ENCODE measurements at regions not wholly inside any gene's neighbourhood (a gene's known extent, or its start where the extent isn't known, plus 50 kb on each side); places are given as distances from the start of the nearest gene placed in this dataset.

DNA sequence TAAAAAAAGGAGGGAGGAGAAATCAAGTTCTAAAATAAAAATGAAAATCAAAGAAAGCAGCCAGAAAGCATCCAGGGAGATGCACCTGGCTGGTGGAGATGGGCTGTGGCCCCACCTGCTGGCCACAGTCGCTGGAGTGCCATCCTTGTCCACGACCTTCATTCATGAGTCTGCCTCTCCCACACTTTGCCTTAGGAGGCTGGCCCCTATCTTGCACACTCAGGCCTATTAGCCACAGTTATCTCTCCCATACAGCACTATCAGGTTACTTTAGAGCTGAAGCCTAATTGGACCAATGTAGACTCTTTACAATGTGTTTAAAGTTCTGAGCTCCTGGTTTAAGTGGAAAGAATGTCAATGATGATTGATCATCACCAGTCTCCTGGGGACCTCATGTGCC, 392.0 kb upstream of the RORA start (continued):
- TF ChIP-seq ZNF12 (CRISPR knock-in tag; IDR thresholded peaks at IDR 0.05) (no peak), KHSRP (IDR thresholded peaks at IDR 0.05) (0 out of 2 replicates have a peak, but pooled peaks have one; percentile 41), TCF3 (CRISPR knock-in tag; IDR thresholded peaks at IDR 0.05) (peak; percentile 93), RCOR1 (IDR thresholded peaks at IDR 0.05; ENCODE audit: borderline replicate concordance in 1 of 2, low read depth in 2 of 2, low read length in 2 of 2) (peak; percentile 25 to 64; a peak in 2 of 4 replicates), SMARCE1 (IDR thresholded peaks at IDR 0.05) (peak; percentile 82), FOXM1 (IDR thresholded peaks at IDR 0.05; ENCODE audit: low read depth) (peak; percentile 80), FOXM1 (CRISPR knock-in tag; IDR thresholded peaks at IDR 0.05; ENCODE audit: low read depth) (no peak), ESRRB (CRISPR knock-in tag; IDR thresholded peaks at IDR 0.05; ENCODE audit: borderline replicate concordance) (no peak), SREBF1 (IDR thresholded peaks at IDR 0.05; ENCODE audit: borderline replicate concordance, low read depth, low read length) (no peak), CXXC5 (CRISPR knock-in tag; IDR thresholded peaks at IDR 0.05) (no peak), POLR2G (IDR thresholded peaks at IDR 0.05; ENCODE audit: low read depth, low read length) (no peak), NCOA2 (IDR thresholded peaks at IDR 0.05; ENCODE audit: partially characterized antibody in 2 of 2) (peak in 1 of 2 experiments; percentile 55), POLR2A (conservative IDR thresholded peaks at IDR 0.05) (no peak), ZEB2 (IDR thresholded peaks at IDR 0.05) (0 out of 2 replicates have a peak, but pooled peaks have one; percentile 32), CBFA2T2 (conservative IDR thresholded peaks at IDR 0.05) (peak; percentile 90), PML (IDR thresholded peaks at IDR 0.05; ENCODE audit: low read length) (peak; percentile 85), SMAD4 (CRISPR knock-in tag; conservative IDR thresholded peaks at IDR 0.05) (0 out of 2 replicates have a peak, but pooled peaks have one; percentile 18), ARID1B (IDR thresholded peaks at IDR 0.05) (peak; percentile 97), FUS (optimal IDR thresholded peaks at IDR 0.05; ENCODE audit: low read depth, low read length) (no peak), ZBTB8A (IDR thresholded peaks at IDR 0.05; ENCODE audit: partially characterized antibody) (no peak)
- TF ChIP-seq, protein P1, sequence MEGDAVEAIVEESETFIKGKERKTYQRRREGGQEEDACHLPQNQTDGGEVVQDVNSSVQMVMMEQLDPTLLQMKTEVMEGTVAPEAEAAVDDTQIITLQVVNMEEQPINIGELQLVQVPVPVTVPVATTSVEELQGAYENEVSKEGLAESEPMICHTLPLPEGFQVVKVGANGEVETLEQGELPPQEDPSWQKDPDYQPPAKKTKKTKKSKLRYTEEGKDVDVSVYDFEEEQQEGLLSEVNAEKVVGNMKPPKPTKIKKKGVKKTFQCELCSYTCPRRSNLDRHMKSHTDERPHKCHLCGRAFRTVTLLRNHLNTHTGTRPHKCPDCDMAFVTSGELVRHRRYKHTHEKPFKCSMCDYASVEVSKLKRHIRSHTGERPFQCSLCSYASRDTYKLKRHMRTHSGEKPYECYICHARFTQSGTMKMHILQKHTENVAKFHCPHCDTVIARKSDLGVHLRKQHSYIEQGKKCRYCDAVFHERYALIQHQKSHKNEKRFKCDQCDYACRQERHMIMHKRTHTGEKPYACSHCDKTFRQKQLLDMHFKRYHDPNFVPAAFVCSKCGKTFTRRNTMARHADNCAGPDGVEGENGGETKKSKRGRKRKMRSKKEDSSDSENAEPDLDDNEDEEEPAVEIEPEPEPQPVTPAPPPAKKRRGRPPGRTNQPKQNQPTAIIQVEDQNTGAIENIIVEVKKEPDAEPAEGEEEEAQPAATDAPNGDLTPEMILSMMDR (IDR thresholded peaks at IDR 0.05 in 2 of 3, conservative IDR thresholded peaks at IDR 0.05 in 1 of 3; ENCODE audit: insufficient read depth in 2 of 3, low read depth in 1 of 3, low read length in 3 of 3): peak; percentile 63 to 75 (median 65)
- TF ChIP-seq, protein P2, sequence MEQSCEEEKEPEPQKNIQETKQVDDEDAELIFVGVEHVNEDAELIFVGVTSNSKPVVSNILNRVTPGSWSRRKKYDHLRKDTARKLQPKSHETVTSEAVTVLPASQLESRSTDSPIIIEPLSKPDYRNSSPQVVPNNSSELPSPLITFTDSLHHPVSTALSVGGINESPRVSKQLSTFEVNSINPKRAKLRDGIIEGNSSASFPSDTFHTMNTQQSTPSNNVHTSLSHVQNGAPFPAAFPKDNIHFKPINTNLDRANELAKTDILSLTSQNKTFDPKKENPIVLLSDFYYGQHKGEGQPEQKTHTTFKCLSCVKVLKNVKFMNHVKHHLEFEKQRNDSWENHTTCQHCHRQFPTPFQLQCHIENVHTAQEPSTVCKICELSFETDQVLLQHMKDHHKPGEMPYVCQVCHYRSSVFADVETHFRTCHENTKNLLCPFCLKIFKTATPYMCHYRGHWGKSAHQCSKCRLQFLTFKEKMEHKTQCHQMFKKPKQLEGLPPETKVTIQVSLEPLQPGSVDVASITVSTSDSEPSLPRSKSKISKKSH (CRISPR knock-in tag; IDR thresholded peaks at IDR 0.05): no peak
- TF ChIP-seq, protein P3, sequence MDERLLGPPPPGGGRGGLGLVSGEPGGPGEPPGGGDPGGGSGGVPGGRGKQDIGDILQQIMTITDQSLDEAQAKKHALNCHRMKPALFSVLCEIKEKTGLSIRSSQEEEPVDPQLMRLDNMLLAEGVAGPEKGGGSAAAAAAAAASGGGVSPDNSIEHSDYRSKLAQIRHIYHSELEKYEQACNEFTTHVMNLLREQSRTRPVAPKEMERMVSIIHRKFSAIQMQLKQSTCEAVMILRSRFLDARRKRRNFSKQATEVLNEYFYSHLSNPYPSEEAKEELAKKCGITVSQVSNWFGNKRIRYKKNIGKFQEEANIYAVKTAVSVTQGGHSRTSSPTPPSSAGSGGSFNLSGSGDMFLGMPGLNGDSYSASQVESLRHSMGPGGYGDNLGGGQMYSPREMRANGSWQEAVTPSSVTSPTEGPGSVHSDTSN (CRISPR knock-in tag; IDR thresholded peaks at IDR 0.05; ENCODE audit: low read depth): no peak
- TF ChIP-seq, protein P3 (tag; conservative IDR thresholded peaks at IDR 0.05; ENCODE audit: low read depth): peak; percentile 77
- TF ChIP-seq, protein P4, sequence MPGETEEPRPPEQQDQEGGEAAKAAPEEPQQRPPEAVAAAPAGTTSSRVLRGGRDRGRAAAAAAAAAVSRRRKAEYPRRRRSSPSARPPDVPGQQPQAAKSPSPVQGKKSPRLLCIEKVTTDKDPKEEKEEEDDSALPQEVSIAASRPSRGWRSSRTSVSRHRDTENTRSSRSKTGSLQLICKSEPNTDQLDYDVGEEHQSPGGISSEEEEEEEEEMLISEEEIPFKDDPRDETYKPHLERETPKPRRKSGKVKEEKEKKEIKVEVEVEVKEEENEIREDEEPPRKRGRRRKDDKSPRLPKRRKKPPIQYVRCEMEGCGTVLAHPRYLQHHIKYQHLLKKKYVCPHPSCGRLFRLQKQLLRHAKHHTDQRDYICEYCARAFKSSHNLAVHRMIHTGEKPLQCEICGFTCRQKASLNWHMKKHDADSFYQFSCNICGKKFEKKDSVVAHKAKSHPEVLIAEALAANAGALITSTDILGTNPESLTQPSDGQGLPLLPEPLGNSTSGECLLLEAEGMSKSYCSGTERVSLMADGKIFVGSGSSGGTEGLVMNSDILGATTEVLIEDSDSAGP (CRISPR knock-in tag; IDR thresholded peaks at IDR 0.05): no peak

Measured in K562 (cell line).